Liver (tissue), 3 donors: ENCODE measurements at regions not wholly inside any gene's neighbourhood (a gene's known extent, or its start where the extent isn't known, plus 50 kb on each side); places are given as distances from the start of the nearest gene placed in this dataset.

Experiments used
- EGR1 ChIP-seq, 2 donors: IDR thresholded peaks; 2 replicates each; pipeline ENCODE4 v1.6.1; 2016 to 2018; ENCODE audit warnings: antibody characterized with exemption in 2 of 2, low read depth in 2 of 2
- GABPA ChIP-seq, 2 donors: IDR thresholded peaks in 1 of 2; conservative IDR thresholded peaks in 1 of 2; 2 replicates each; pipeline ENCODE4 v1.6.1; 2016; ENCODE audit warnings: antibody characterized with exemption in 2 of 2, mild to moderate bottlenecking in 1 of 2, moderate library complexity in 1 of 2
- HNF4A ChIP-seq, 2 donors: conservative IDR thresholded peaks; 2 replicates each; pipeline ENCODE4 v1.6.1; 2016; ENCODE audit warnings: antibody characterized with exemption in 2 of 2, mild to moderate bottlenecking in 2 of 2
- NR2F2 ChIP-seq: IDR thresholded peaks from 2 replicates; pipeline ENCODE4 v1.6.1; 2016; ENCODE audit warnings: antibody characterized with exemption
- RAD21 ChIP-seq, 2 donors: IDR thresholded peaks; 2 replicates each; pipeline ENCODE4 v1.6.1; 2016; ENCODE audit warnings: antibody characterized with exemption in 2 of 2, mild to moderate bottlenecking in 2 of 2
- REST ChIP-seq: IDR thresholded peaks from 2 replicates; pipeline ENCODE4 v1.6.1; 2016; ENCODE audit warnings: antibody characterized with exemption, mild to moderate bottlenecking
- SP1 ChIP-seq: IDR thresholded peaks from 2 replicates; pipeline ENCODE4 v1.6.1; 2018; ENCODE audit warnings: antibody characterized with exemption, mild to moderate bottlenecking
- TAF1 ChIP-seq: conservative IDR thresholded peaks from 2 replicates; pipeline ENCODE4 v1.6.1; 2016; ENCODE audit warnings: antibody characterized with exemption, mild to moderate bottlenecking
- YY1 ChIP-seq: IDR thresholded peaks from 2 replicates; pipeline ENCODE4 v1.6.1; 2016; ENCODE audit warnings: antibody characterized with exemption, mild to moderate bottlenecking
- TF ChIP-seq, protein P1 (sequence below): fragments of 150-350 bp; IDR thresholded peaks from 2 replicates; pipeline ENCODE4 v1.5.1; 2017; ENCODE audit warnings: improper control_type of control experiment, low read depth, low read length; ENCODE audit not compliant: missing input control
- TF ChIP-seq, protein P2 (sequence below): IDR thresholded peaks from 2 replicates; pipeline ENCODE4 v1.6.1; 2016; ENCODE audit warnings: antibody characterized with exemption
- TF ChIP-seq, protein P3 (sequence below): IDR thresholded peaks from 2 replicates; pipeline ENCODE4 v1.6.1; 2016; ENCODE audit warnings: antibody characterized with exemption
- donor health status: healthy.
- donor health status: healthy.

DNA sequence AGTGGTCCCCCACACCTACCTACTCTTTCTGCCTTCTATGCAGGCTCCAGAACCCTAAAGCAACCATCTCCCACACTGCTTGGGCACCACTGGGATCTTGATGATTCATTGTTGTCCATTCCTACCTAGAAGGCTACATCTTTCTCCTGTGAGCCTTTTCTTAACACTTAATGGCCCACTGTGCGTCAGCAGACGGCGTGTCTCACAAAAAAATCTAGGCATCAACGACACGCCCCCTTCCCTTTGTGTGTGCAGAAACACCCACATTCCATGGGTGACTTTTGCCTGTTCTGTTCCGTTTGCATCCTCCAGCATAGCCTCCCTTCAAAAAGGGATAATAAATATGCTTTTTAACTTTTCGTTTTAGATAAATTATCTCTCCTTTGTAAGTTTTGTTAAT is 99.7 kb upstream of the CYRIA start:
- TF ChIP-seq, protein P1, sequence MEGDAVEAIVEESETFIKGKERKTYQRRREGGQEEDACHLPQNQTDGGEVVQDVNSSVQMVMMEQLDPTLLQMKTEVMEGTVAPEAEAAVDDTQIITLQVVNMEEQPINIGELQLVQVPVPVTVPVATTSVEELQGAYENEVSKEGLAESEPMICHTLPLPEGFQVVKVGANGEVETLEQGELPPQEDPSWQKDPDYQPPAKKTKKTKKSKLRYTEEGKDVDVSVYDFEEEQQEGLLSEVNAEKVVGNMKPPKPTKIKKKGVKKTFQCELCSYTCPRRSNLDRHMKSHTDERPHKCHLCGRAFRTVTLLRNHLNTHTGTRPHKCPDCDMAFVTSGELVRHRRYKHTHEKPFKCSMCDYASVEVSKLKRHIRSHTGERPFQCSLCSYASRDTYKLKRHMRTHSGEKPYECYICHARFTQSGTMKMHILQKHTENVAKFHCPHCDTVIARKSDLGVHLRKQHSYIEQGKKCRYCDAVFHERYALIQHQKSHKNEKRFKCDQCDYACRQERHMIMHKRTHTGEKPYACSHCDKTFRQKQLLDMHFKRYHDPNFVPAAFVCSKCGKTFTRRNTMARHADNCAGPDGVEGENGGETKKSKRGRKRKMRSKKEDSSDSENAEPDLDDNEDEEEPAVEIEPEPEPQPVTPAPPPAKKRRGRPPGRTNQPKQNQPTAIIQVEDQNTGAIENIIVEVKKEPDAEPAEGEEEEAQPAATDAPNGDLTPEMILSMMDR = no peak
- TF ChIP-seq RAD21 (IDR thresholded peaks at IDR 0.05) (no peak), TAF1 (no peak), YY1 (no peak), SP1 (no peak), REST (no peak), EGR1 (IDR thresholded peaks at IDR 0.05; ENCODE audit: low read depth in 2 of 2) (no peak), GABPA (IDR thresholded peaks at IDR 0.05 in 1 of 2, conservative IDR thresholded peaks at IDR 0.05 in 1 of 2) (no peak), HNF4A (conservative IDR thresholded peaks at IDR 0.05) (no peak), NR2F2 (no peak)
- TF ChIP-seq, protein P2, sequence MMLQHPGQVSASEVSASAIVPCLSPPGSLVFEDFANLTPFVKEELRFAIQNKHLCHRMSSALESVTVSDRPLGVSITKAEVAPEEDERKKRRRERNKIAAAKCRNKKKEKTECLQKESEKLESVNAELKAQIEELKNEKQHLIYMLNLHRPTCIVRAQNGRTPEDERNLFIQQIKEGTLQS = no peak
- TF ChIP-seq, protein P3, sequence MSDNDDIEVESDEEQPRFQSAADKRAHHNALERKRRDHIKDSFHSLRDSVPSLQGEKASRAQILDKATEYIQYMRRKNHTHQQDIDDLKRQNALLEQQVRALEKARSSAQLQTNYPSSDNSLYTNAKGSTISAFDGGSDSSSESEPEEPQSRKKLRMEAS = no peak
